ENCODE measurements at regions not wholly inside any gene's neighbourhood (a gene's known extent, or its start where the extent isn't known, plus 50 kb on each side); places are given as distances from the start of the nearest gene placed in this dataset.

DNA sequence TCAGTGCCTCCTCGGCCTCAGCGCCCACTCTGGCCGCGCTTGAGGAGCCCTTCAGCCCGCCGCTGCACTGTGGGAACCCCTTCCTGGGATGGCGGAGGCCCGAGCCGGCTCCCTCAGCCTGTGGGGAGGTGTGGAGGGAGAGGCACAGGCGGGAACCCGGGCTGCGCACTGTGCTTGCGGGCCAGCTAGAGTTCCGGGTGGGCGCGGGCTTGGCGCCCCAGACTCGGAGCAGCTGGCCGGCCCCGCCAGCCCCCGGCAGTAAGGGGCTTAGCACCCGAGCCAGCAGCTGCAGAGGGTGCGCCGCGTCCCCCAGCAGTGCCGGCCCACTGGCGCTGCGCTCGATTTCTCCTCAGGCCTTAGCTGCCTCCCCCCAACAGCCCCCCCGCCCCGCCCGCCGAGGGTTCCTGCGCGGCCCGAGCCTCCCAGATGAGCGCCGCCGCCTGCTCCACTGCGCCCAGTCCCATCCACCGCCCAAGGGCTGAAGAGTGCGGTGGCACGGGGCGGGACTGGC lies 1137.0 kb downstream of the PCDH18 start:
- no peak overlapping the region for H3K4me3 ChIP-seq (ENCODE audit: control extremely low read depth in 1 of 5, extremely low read depth in 1 of 5, insufficient read depth in 1 of 5, low read depth in 2 of 5, low read length in 4 of 5)
- H3K79me2 ChIP-seq (ENCODE audit: control insufficient read depth, insufficient read depth, low read length) = no peaks in the 10 kb centered on the region
- POLR2A ChIA-PET = no interaction called here
- CTCF ChIA-PET = no interaction called here
- no peaks in the 10 kb centered on the region for H3K27me3 Mint-ChIP-seq
- no peak for DNase-seq
- WGBS (ENCODE audit: insufficient coverage) = 84% methylated on average over 37 of the region's 44 CpGs
- H3K9me3 Mint-ChIP-seq (ENCODE audit: insufficient read depth) = no peaks in the 10 kb centered on the region
- H3K4me3 Mint-ChIP-seq = no peak overlapping the region
- no peaks in the 10 kb centered on the region for H3K4me1 ChIP-seq (ENCODE audit: control insufficient read depth in 2 of 2, insufficient read depth in 2 of 2, low read length in 2 of 2)
- H4K20me1 ChIP-seq (ENCODE audit: control insufficient read depth, insufficient read depth, low read length, poor library complexity, severe bottlenecking) = no peaks in the 10 kb centered on the region
- H3K4me2 ChIP-seq (replicated peaks; ENCODE audit: low read depth, low read length, poor library complexity, severe bottlenecking) = no peak overlapping the region
- TF ChIP-seq EZH2 (IDR thresholded peaks at IDR 0.05; ENCODE audit: borderline replicate concordance, insufficient read depth, low read depth, low read length, poor library complexity, severe bottlenecking) = no peak
- no peak for TF ChIP-seq CTCF (IDR thresholded peaks at IDR 0.05)
- intact Hi-C loops (cut with micrococcal nuclease) = no loop called here
- H3K9me3 ChIP-seq (ENCODE audit: control extremely low read depth in 1 of 3, control insufficient read depth in 2 of 3, insufficient read depth in 1 of 3, low read length in 2 of 3) = no peaks in the 10 kb centered on the region
- H3K36me3 ChIP-seq (replicated peaks in 1 of 2; ENCODE audit: control extremely low read depth in 1 of 2, control insufficient read depth in 1 of 2, extremely low read depth in 1 of 2, insufficient read depth in 2 of 2, low read length in 1 of 2) = no peaks in the 10 kb centered on the region
- no peaks in the 10 kb centered on the region for H3K4me1 Mint-ChIP-seq
- ATAC-seq (ENCODE audit: low read depth) = no peak
- no peak overlapping the region for H2AFZ ChIP-seq (ENCODE audit: insufficient read depth, low read depth, low read length, poor library complexity, severe bottlenecking)
- H3K27ac Mint-ChIP-seq = no peak overlapping the region
- H3K27ac ChIP-seq (ENCODE audit: low read length in 2 of 2) = no peak overlapping the region
- no peak overlapping the region for H3K9ac ChIP-seq (ENCODE audit: low read length)
- no peaks in the 10 kb centered on the region for H3K27me3 ChIP-seq (replicated peaks in 1 of 4; ENCODE audit: control extremely low read depth in 1 of 4, control insufficient read depth in 3 of 4, insufficient read depth in 4 of 4, low read length in 3 of 4)

- Histone ChIP-seq H3K9me3 (ENCODE audit: control extremely low read depth in 1 of 3, control insufficient read depth in 2 of 3, insufficient read depth in 1 of 3, low read length in 2 of 3) (no peaks in the 10 kb centered on the region), H3K27ac (ENCODE audit: low read length in 2 of 2) (no peak overlapping the region), H3K79me2 (ENCODE audit: control insufficient read depth, insufficient read depth, low read length) (no peaks in the 10 kb centered on the region), H2AFZ (ENCODE audit: insufficient read depth, low read depth, low read length, poor library complexity, severe bottlenecking) (no peak overlapping the region), H3K4me1 (ENCODE audit: control insufficient read depth in 2 of 2, insufficient read depth in 2 of 2, low read length in 2 of 2) (no peaks in the 10 kb centered on the region), H3K4me3 (ENCODE audit: control extremely low read depth in 1 of 5, extremely low read depth in 1 of 5, insufficient read depth in 1 of 5, low read depth in 2 of 5, low read length in 4 of 5) (no peak overlapping the region), H4K20me1 (ENCODE audit: control insufficient read depth, insufficient read depth, low read length, poor library complexity, severe bottlenecking) (no peaks in the 10 kb centered on the region), H3K9ac (ENCODE audit: low read length) (no peak overlapping the region), H3K4me2 (replicated peaks; ENCODE audit: low read depth, low read length, poor library complexity, severe bottlenecking) (no peak overlapping the region), H3K27me3 (replicated peaks in 1 of 4; ENCODE audit: control extremely low read depth in 1 of 4, control insufficient read depth in 3 of 4, insufficient read depth in 4 of 4, low read length in 3 of 4) (no peaks in the 10 kb centered on the region), H3K36me3 (replicated peaks in 1 of 2; ENCODE audit: control extremely low read depth in 1 of 2, control insufficient read depth in 1 of 2, extremely low read depth in 1 of 2, insufficient read depth in 2 of 2, low read length in 1 of 2) (no peaks in the 10 kb centered on the region)
- Mint-ChIP-seq H3K27ac (no peak overlapping the region), H3K27me3 (no peaks in the 10 kb centered on the region), H3K9me3 (ENCODE audit: insufficient read depth) (no peaks in the 10 kb centered on the region), H3K4me1 (no peaks in the 10 kb centered on the region), H3K4me3 (no peak overlapping the region)
- ChIA-PET CTCF (no interaction called here), POLR2A (no interaction called here)
- no peak for DNase-seq
- no peak for TF ChIP-seq EZH2 (IDR thresholded peaks at IDR 0.05; ENCODE audit: borderline replicate concordance, insufficient read depth, low read depth, low read length, poor library complexity, severe bottlenecking)
- no peak for TF ChIP-seq CTCF (IDR thresholded peaks at IDR 0.05)
- intact Hi-C loops (cut with micrococcal nuclease) = no loop called here
- no peak for ATAC-seq (ENCODE audit: low read depth)
Observed at GRCh38 chr4:136392576-136392975, 1139.7 kb downstream of the PCDH18 start.
